SHP77 treated with DMSO at 0.1 percent for 48 hours (cell line): ENCODE measurements at regions not wholly inside any gene's neighbourhood (a gene's known extent, or its start where the extent isn't known, plus 50 kb on each side); places are given as distances from the start of the nearest gene placed in this dataset.

Experiments used
- DNase-seq: peaks from one replicate; lab custom pipeline; 2025; lab: John Stamatoyannopoulos, UW

- no peak for DNase-seq
Measured at GRCh38 chr9:118515947-118516346, 811.7 kb downstream of the TLR4 start.

GRCh38 chr9:118521261-118521660 lies 817.1 kb downstream of the TLR4 start:
- no peak for DNase-seq

GRCh38 chr9:118522093-118523028 lies 818.2 kb downstream of the TLR4 start:
- DNase-seq = peak; percentile 14

GRCh38 chr9:118527261-118527660 lies 823.1 kb downstream of the TLR4 start:
- DNase-seq = no peak

GRCh38 chr9:118529210-118529609 lies 825.0 kb downstream of the TLR4 start:
- no peak for DNase-seq

- DNase-seq = no peak
Measured at GRCh38 chr9:118529624-118530214, 825.5 kb downstream of the TLR4 start.

GRCh38 chr9:118532592-118532991 lies 828.4 kb downstream of the TLR4 start:
- DNase-seq = no peak

- no peak for DNase-seq
Measured at GRCh38 chr9:118533101-118533500, 828.9 kb downstream of the TLR4 start.

- no peak for DNase-seq
Measured at GRCh38 chr9:118533850-118534249, 829.6 kb downstream of the TLR4 start.

GRCh38 chr9:118536153-118536552 lies 832.0 kb downstream of the TLR4 start:
- no peak for DNase-seq

- DNase-seq = no peak
Measured at GRCh38 chr9:118538959-118539358, 830.3 kb downstream of the BRINP1 start.

GRCh38 chr9:118553465-118553864 lies 815.8 kb downstream of the BRINP1 start:
- no peak for DNase-seq

GRCh38 chr9:118554987-118555386 lies 814.2 kb downstream of the BRINP1 start:
- DNase-seq = no peak

- no peak for DNase-seq
Measured at GRCh38 chr9:118558026-118558425, 811.2 kb downstream of the BRINP1 start.

- no peak for DNase-seq
Measured at GRCh38 chr9:118558891-118559290, 810.3 kb downstream of the BRINP1 start.

GRCh38 chr9:118561051-118561450 lies 808.2 kb downstream of the BRINP1 start:
- DNase-seq = no peak

- DNase-seq = no peak
Measured at GRCh38 chr9:118563677-118564076, 805.6 kb downstream of the BRINP1 start.

GRCh38 chr9:118567861-118568260 lies 801.4 kb downstream of the BRINP1 start:
- no peak for DNase-seq

- no peak for DNase-seq
Measured at GRCh38 chr9:118568704-118569103, 800.5 kb downstream of the BRINP1 start.

GRCh38 chr9:118569148-118569547 lies 800.1 kb downstream of the BRINP1 start:
- no peak for DNase-seq

- no peak for DNase-seq
Measured at GRCh38 chr9:118570066-118570465, 799.2 kb downstream of the BRINP1 start.

- DNase-seq = no peak
Measured at GRCh38 chr9:118575341-118576070, 793.7 kb downstream of the BRINP1 start.

- DNase-seq = no peak
Measured at GRCh38 chr9:118577121-118577520, 792.1 kb downstream of the BRINP1 start.
